OCI-LY1 (cell line): ENCODE measurements at regions not wholly inside any gene's neighbourhood (a gene's known extent, or its start where the extent isn't known, plus 50 kb on each side); places are given as distances from the start of the nearest gene placed in this dataset.

ENCODE experiments used
- CTCF ChIP-seq: fragments of 200-600 bp; sonication (generic), shearing (Covaris generic); IDR thresholded peaks from 2 replicates; pipeline ENCODE4 v1.5.1; 2017; ENCODE audit warnings: mild to moderate bottlenecking, antibody characterized with exemption, low read length, moderate library complexity, mixed read lengths
- EZH2 ChIP-seq: fragments of 200-600 bp; sonication (generic), shearing (Covaris generic); IDR thresholded peaks from 2 replicates; pipeline ENCODE4 v1.8.0; 2017; ENCODE audit warnings: borderline replicate concordance, mixed run types, mild to moderate bottlenecking, antibody characterized with exemption, low read length, moderate library complexity, mixed read lengths

DNA sequence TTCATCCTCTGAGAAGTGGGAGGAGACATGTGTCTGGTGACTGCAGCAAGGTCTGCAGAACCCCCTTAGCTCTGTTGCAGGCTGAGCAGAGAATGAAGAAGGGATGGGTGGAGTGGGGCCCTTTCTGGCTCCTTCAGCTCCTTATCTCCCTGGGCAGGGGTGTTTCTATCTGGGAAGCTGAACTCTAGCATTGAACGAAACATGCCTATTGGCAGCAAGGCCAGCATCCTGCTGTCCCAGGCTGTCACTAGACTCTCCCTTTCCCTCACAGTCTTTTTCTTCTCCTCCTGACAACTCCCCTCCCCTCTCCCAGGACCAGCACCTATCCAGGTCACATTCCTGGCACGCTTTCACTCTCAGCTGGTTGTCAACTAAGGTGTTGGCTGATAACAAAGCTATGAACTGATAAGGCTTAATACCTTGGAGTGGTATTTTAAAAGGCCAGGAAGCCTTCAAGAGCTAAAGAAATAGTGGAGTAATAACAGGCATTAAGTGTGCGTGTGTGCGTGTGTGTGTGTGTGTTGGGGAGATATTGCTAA lies 128.8 kb upstream of the FZD8 start:
- TF ChIP-seq EZH2 (no peak), CTCF (no peak)
